ENCODE measurements at regions not wholly inside any gene's neighbourhood (a gene's known extent, or its start where the extent isn't known, plus 50 kb on each side); places are given as distances from the start of the nearest gene placed in this dataset.

DNA sequence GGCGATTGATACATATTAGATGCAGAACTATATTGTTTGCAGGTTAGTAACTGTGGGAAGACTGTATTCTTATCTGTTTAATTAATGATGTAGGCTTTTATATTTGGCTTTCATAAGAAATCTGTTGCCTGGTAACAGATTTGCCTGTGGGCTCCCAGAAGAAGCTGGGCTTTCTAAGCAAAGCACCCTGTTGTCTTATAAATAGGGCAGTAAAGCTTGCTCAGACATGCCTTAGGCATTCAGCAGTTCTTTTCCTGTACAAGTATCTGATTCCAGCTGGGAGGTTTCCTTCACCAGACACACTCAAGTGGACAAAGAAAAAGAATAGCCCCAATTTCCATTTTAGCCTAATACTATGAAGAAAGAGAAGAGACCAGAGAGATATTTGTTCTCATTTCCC, 524.0 kb downstream of the LRRIQ3 start:
- in situ Hi-C loops (cut with MboI) (no loop called here), intact Hi-C loops (cut with micrococcal nuclease; ENCODE audit: unreplicated experiment) (no loop called here)
- ChIA-PET SMC1A (ENCODE audit: uncharacterized antibody, unreplicated experiment) (interaction anchor here (0.8 to 1.4 kb wide), 4 partner anchors 10 to 80 kb away, joined by 3 to 4 read pairs (median 4); no protein-coding TSS in a partner anchor), CTCF (interaction anchor here (0.7 to 2.0 kb wide), 9 partner anchors 13 to 1283 kb away, joined by 3 to 11 read pairs (median 5); no protein-coding TSS in a partner anchor), POLR2A (no interaction called here), RAD21 (ENCODE audit: unreplicated experiment) (interaction anchor here (1.3 kb wide), 1 partner anchor 18 kb away, joined by 3 read pairs; no protein-coding TSS in a partner anchor)
- no peak overlapping the region for H3K27ac ChIP-seq (ENCODE audit: control insufficient read depth, insufficient read depth)
- 94% methylated on average over 1 of the region's 1 CpG for WGBS (ENCODE audit: insufficient coverage, insufficient replicate concordance, low lambda C conversion rate, missing lambda C conversion rate)
- no peaks in the 10 kb centered on the region for H3K79me2 ChIP-seq (ENCODE audit: control insufficient read depth, insufficient read depth, low read length)
- no peak for DNase-seq (ENCODE audit: low read depth, low spot score)
- no peaks in the 10 kb centered on the region for H3K36me3 ChIP-seq (ENCODE audit: control insufficient read depth in 2 of 2, insufficient read depth in 2 of 2, low read length in 1 of 2)
- no peaks in the 10 kb centered on the region for H3K9me3 ChIP-seq (replicated peaks; ENCODE audit: control insufficient read depth, insufficient read depth, low read length)
- no peak for FAIRE-seq
- no peak for ATAC-seq
- H3K4me2 ChIP-seq (ENCODE audit: control insufficient read depth, insufficient read depth), result no peak overlapping the region
- no peak overlapping the region for H2AFZ ChIP-seq (ENCODE audit: control insufficient read depth, low read depth, low read length)
- H3K4me3 ChIP-seq, result no peak overlapping the region
- TF ChIP-seq ZNF207 (IDR thresholded peaks at IDR 0.05; ENCODE audit: borderline replicate concordance) (no peak), ESRRA (IDR thresholded peaks at IDR 0.05; ENCODE audit: low read length) (no peak), RAD51 (IDR thresholded peaks at IDR 0.05) (no peak), YY1 (IDR thresholded peaks at IDR 0.05; ENCODE audit: low read depth, low read length) (no peak), GABPA (IDR thresholded peaks at IDR 0.05; ENCODE audit: low read depth) (no peak), ZNF274 (IDR thresholded peaks at IDR 0.05; ENCODE audit: insufficient read depth, insufficient read length) (no peak), CEBPZ (IDR thresholded peaks at IDR 0.05; ENCODE audit: low read depth, low read length) (no peak), NR2C2 (IDR thresholded peaks at IDR 0.05; ENCODE audit: borderline replicate concordance, control insufficient read depth, insufficient read length, low read depth) (no peak), FOXK2 (IDR thresholded peaks at IDR 0.05) (no peak)
- TF ChIP-seq, protein P1, sequence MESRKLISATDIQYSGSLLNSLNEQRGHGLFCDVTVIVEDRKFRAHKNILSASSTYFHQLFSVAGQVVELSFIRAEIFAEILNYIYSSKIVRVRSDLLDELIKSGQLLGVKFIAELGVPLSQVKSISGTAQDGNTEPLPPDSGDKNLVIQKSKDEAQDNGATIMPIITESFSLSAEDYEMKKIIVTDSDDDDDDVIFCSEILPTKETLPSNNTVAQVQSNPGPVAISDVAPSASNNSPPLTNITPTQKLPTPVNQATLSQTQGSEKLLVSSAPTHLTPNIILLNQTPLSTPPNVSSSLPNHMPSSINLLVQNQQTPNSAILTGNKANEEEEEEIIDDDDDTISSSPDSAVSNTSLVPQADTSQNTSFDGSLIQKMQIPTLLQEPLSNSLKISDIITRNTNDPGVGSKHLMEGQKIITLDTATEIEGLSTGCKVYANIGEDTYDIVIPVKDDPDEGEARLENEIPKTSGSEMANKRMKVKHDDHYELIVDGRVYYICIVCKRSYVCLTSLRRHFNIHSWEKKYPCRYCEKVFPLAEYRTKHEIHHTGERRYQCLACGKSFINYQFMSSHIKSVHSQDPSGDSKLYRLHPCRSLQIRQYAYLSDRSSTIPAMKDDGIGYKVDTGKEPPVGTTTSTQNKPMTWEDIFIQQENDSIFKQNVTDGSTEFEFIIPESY (IDR thresholded peaks at IDR 0.05), result no peak
- H3K27me3 ChIP-seq (replicated peaks in 1 of 2; ENCODE audit: control insufficient read depth in 2 of 2, insufficient read depth in 2 of 2, low read length in 1 of 2), result no peaks in the 10 kb centered on the region
- BruUV-seq (replicated peaks), result no TSS peak
- no peak overlapping the region for H3K9ac ChIP-seq (ENCODE audit: control insufficient read depth, insufficient read depth, low read length)
- H3K4me1 ChIP-seq (ENCODE audit: control insufficient read depth, insufficient read depth, low read length), result no peaks in the 10 kb centered on the region
- no peaks in the 10 kb centered on the region for H4K20me1 ChIP-seq (ENCODE audit: control insufficient read depth, insufficient read depth)
